ENCODE measurements at regions not wholly inside any gene's neighbourhood (a gene's known extent, or its start where the extent isn't known, plus 50 kb on each side); places are given as distances from the start of the nearest gene placed in this dataset.

DNA sequence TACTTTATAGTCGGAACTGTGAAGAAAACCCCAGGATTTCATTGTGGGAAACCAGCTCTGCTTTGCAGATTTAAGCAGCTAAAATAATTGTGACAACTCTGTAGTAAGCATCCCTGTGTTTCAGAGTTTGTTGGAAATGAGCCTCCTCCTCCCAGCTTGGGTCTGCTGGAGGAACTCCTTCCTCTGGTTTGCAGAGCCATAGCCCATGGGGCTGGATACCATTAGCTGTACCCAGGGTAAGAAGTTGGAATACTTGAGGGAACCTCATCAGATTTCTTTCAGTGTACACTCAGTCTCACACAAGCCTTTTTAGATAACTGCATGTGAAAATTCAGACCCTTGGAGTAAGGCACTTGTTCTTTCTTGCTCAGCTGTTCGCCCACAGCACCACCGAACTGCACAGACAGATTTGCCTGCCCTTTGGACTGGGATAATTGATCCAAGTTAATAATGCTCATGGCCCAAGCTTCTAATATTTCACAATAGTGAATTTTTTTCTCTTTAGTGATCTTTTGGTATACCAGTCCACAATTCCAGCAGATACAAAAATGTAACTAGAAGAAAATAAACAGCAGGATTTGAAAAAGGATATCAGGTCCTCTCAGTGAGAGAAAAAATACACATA is 467.4 kb upstream of the FZD8 start:
- Mint-ChIP-seq H3K36me3 (ENCODE audit: low read depth, unreplicated experiment) (no peaks in the 10 kb centered on the region), H3K9me3 (ENCODE audit: unreplicated experiment) (no peaks in the 10 kb centered on the region), H3K27ac (ENCODE audit: unreplicated experiment) (peak overlapping the region; percentile 37), H3K4me3 (ENCODE audit: unreplicated experiment) (no peak overlapping the region), H3K4me1 (ENCODE audit: low read depth, unreplicated experiment) (peaks cover 13% of the 10 kb centered on the region), H3K27me3 (ENCODE audit: low read depth, unreplicated experiment) (no peaks in the 10 kb centered on the region)
- no peak overlapping the region for H3K9ac ChIP-seq (ENCODE audit: low read length)
- TF ChIP-seq, protein P1, sequence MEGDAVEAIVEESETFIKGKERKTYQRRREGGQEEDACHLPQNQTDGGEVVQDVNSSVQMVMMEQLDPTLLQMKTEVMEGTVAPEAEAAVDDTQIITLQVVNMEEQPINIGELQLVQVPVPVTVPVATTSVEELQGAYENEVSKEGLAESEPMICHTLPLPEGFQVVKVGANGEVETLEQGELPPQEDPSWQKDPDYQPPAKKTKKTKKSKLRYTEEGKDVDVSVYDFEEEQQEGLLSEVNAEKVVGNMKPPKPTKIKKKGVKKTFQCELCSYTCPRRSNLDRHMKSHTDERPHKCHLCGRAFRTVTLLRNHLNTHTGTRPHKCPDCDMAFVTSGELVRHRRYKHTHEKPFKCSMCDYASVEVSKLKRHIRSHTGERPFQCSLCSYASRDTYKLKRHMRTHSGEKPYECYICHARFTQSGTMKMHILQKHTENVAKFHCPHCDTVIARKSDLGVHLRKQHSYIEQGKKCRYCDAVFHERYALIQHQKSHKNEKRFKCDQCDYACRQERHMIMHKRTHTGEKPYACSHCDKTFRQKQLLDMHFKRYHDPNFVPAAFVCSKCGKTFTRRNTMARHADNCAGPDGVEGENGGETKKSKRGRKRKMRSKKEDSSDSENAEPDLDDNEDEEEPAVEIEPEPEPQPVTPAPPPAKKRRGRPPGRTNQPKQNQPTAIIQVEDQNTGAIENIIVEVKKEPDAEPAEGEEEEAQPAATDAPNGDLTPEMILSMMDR (IDR thresholded peaks at IDR 0.05; ENCODE audit: insufficient read depth, low read depth, low read length): no peak
- TF ChIP-seq EZH2 (IDR thresholded peaks at IDR 0.05; ENCODE audit: insufficient read depth, low read length): no peak
- H3K27ac ChIP-seq (ENCODE audit: low read depth, low read length): no peak overlapping the region
- H3K79me2 ChIP-seq (ENCODE audit: insufficient read depth, low read length): no peaks in the 10 kb centered on the region
- H3K9me3 ChIP-seq (ENCODE audit: insufficient read depth, low read depth, low read length): no peaks in the 10 kb centered on the region
- no peaks in the 10 kb centered on the region for H3K27me3 ChIP-seq (ENCODE audit: insufficient read depth, low read length)
- no peak overlapping the region for H2AFZ ChIP-seq (ENCODE audit: low read depth, low read length)
- FAIRE-seq (no peak), DNase-seq (ENCODE audit: low read depth) (no peak)
- H4K20me1 ChIP-seq (ENCODE audit: insufficient read depth, low read length): no peaks in the 10 kb centered on the region
- H3K4me3 ChIP-seq (ENCODE audit: insufficient read depth, low read depth, low read length): no peak overlapping the region
- H3K36me3 ChIP-seq (ENCODE audit: insufficient read depth, low read length): no peaks in the 10 kb centered on the region
- H3K4me2 ChIP-seq (ENCODE audit: low read length): no peak overlapping the region
- H3K4me1 ChIP-seq (ENCODE audit: insufficient read depth, low read length): peaks cover 7% of the 10 kb centered on the region

DNA sequence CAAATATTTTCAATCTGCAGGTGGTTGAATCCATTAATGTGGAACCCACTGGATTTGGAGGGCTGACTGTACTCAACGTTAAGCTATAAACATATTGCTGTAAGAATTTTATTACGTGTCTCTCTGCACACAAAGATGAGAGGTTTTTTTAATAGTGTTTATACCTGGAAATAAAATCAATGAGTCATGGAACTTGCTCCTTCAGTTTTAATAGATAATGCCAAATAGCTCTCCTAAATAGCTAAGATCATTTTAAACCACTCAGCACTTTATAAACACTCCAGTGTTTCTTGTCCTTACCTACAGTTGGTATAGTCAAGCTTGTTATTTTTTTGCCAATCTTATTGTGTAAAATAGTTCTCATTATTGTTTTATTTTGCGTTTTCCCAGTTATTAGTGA is 455.6 kb upstream of the FZD8 start:
- H3K9me3 ChIP-seq (ENCODE audit: insufficient read depth, low read depth, low read length): peaks cover 3% of the 10 kb centered on the region
- no peaks in the 10 kb centered on the region for H3K9me3 Mint-ChIP-seq (ENCODE audit: unreplicated experiment)
- TF ChIP-seq, protein P1 (IDR thresholded peaks at IDR 0.05; ENCODE audit: insufficient read depth, low read depth, low read length): no peak
- TF ChIP-seq EZH2 (IDR thresholded peaks at IDR 0.05; ENCODE audit: insufficient read depth, low read length): no peak
- H3K4me1 Mint-ChIP-seq (ENCODE audit: low read depth, unreplicated experiment): no peaks in the 10 kb centered on the region
- no peak overlapping the region for H3K27ac Mint-ChIP-seq (ENCODE audit: unreplicated experiment)
- no peaks in the 10 kb centered on the region for H3K27me3 Mint-ChIP-seq (ENCODE audit: low read depth, unreplicated experiment)
- H3K27ac ChIP-seq (ENCODE audit: low read depth, low read length): no peak overlapping the region
- H3K9ac ChIP-seq (ENCODE audit: low read length): no peak overlapping the region
- no peak overlapping the region for H2AFZ ChIP-seq (ENCODE audit: low read depth, low read length)
- H3K79me2 ChIP-seq (ENCODE audit: insufficient read depth, low read length): no peaks in the 10 kb centered on the region
- no peak overlapping the region for H3K4me3 Mint-ChIP-seq (ENCODE audit: unreplicated experiment)
- H3K36me3 ChIP-seq (ENCODE audit: insufficient read depth, low read length): no peaks in the 10 kb centered on the region
- H3K27me3 ChIP-seq (ENCODE audit: insufficient read depth, low read length): no peaks in the 10 kb centered on the region
- no peak for DNase-seq (ENCODE audit: low read depth)
- no peaks in the 10 kb centered on the region for H3K36me3 Mint-ChIP-seq (ENCODE audit: low read depth, unreplicated experiment)
- H4K20me1 ChIP-seq (ENCODE audit: insufficient read depth, low read length): no peaks in the 10 kb centered on the region
- no peak for FAIRE-seq
- no peak overlapping the region for H3K4me3 ChIP-seq (ENCODE audit: insufficient read depth, low read depth, low read length)
- no peaks in the 10 kb centered on the region for H3K4me1 ChIP-seq (ENCODE audit: insufficient read depth, low read length)
- H3K4me2 ChIP-seq (ENCODE audit: low read length): no peak overlapping the region

DNA sequence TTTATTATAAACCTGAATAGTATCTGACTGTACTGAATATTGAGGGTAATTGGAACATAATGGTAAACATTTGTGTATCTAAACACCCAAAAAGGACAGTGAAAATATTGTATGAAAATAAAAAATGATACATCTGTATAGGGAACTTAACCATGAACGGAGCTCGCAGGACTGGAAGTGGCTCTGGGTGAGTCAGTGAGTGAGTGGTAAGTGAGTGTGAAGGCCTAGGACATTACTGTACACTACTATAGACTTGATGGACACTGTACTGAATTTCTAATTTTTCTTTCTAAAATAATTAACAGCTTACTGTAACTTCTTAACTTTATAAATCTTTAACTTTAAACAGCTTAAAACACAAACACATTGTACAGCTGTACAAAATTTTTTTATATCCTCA is 454.5 kb upstream of the FZD8 start:
- no peak for FAIRE-seq
- H3K27ac Mint-ChIP-seq (ENCODE audit: unreplicated experiment): no peak overlapping the region
- peak; percentile 16 for DNase-seq (ENCODE audit: low read depth)
- no peak overlapping the region for H3K4me3 ChIP-seq (ENCODE audit: insufficient read depth, low read depth, low read length)
- peaks cover 3% of the 10 kb centered on the region for H3K9me3 ChIP-seq (ENCODE audit: insufficient read depth, low read depth, low read length)
- no peaks in the 10 kb centered on the region for H3K9me3 Mint-ChIP-seq (ENCODE audit: unreplicated experiment)
- H3K9ac ChIP-seq (ENCODE audit: low read length): no peak overlapping the region
- H3K27me3 Mint-ChIP-seq (ENCODE audit: low read depth, unreplicated experiment): no peaks in the 10 kb centered on the region
- H3K27me3 ChIP-seq (ENCODE audit: insufficient read depth, low read length): no peaks in the 10 kb centered on the region
- no peak overlapping the region for H3K4me2 ChIP-seq (ENCODE audit: low read length)
- no peaks in the 10 kb centered on the region for H3K36me3 ChIP-seq (ENCODE audit: insufficient read depth, low read length)
- H3K4me1 Mint-ChIP-seq (ENCODE audit: low read depth, unreplicated experiment): no peaks in the 10 kb centered on the region
- H4K20me1 ChIP-seq (ENCODE audit: insufficient read depth, low read length): no peaks in the 10 kb centered on the region
- no peak overlapping the region for H3K27ac ChIP-seq (ENCODE audit: low read depth, low read length)
- H3K36me3 Mint-ChIP-seq (ENCODE audit: low read depth, unreplicated experiment): no peaks in the 10 kb centered on the region
- TF ChIP-seq EZH2 (IDR thresholded peaks at IDR 0.05; ENCODE audit: insufficient read depth, low read length): no peak
- no peaks in the 10 kb centered on the region for H3K79me2 ChIP-seq (ENCODE audit: insufficient read depth, low read length)
- no peaks in the 10 kb centered on the region for H3K4me1 ChIP-seq (ENCODE audit: insufficient read depth, low read length)
- H3K4me3 Mint-ChIP-seq (ENCODE audit: unreplicated experiment): no peak overlapping the region
- no peak overlapping the region for H2AFZ ChIP-seq (ENCODE audit: low read depth, low read length)

All from astrocyte (in vitro differentiated cells and primary cell).